ENCODE measurements at regions not wholly inside any gene's neighbourhood (a gene's known extent, or its start where the extent isn't known, plus 50 kb on each side); places are given as distances from the start of the nearest gene placed in this dataset.

GRCh38 chr12:94768398-94769046 lies 118.2 kb upstream of the TMCC3 start:
- no peaks in the 10 kb centered on the region for H3K27me3 ChIP-seq (ENCODE audit: insufficient read depth, low read depth, low read length)
- H3K4me3 ChIP-seq (ENCODE audit: low read length), result no peak overlapping the region
- no peak overlapping the region for H3K27ac ChIP-seq (ENCODE audit: low read length)
- H3K9me2 ChIP-seq (ENCODE audit: insufficient read depth, low read length), result no peaks in the 10 kb centered on the region
- no peaks in the 10 kb centered on the region for H3F3A ChIP-seq (ENCODE audit: insufficient read depth, low read length, poor library complexity, severe bottlenecking)
- no peaks in the 10 kb centered on the region for H4K20me1 ChIP-seq (ENCODE audit: insufficient read depth)
- H3K4me2 ChIP-seq (ENCODE audit: low read length), result no peak overlapping the region
- H2AFZ ChIP-seq (ENCODE audit: low read depth, low read length), result no peak overlapping the region
- TF ChIP-seq EZH2 (IDR thresholded peaks at IDR 0.05; ENCODE audit: borderline replicate concordance, insufficient read depth, low read length, poor library complexity, severe bottlenecking), result no peak
- no peak for TF ChIP-seq RAD21 (conservative IDR thresholded peaks at IDR 0.05)
- no peak for TF ChIP-seq TAF1 (IDR thresholded peaks at IDR 0.05; ENCODE audit: low read depth)
- no peak for TF ChIP-seq SMC3 (conservative IDR thresholded peaks at IDR 0.05; ENCODE audit: poor library complexity)
- no peak for TF ChIP-seq MXI1 (conservative IDR thresholded peaks at IDR 0.05; ENCODE audit: poor library complexity, severe bottlenecking)
- no peak for TF ChIP-seq EP300 (conservative IDR thresholded peaks at IDR 0.05; ENCODE audit: poor library complexity, severe bottlenecking)
- TF ChIP-seq CTCF (IDR thresholded peaks at IDR 0.05; ENCODE audit: poor library complexity, severe bottlenecking), result no peak
- no peak for TF ChIP-seq POLR2AphosphoS5 (IDR thresholded peaks at IDR 0.05)
- TF ChIP-seq REST (IDR thresholded peaks at IDR 0.05; ENCODE audit: borderline replicate concordance), result no peak
- no peak overlapping the region for H3K9ac ChIP-seq (ENCODE audit: low read length)
- no peaks in the 10 kb centered on the region for H3K36me3 ChIP-seq (ENCODE audit: insufficient read depth, low read length)
- H3K9me3 ChIP-seq (ENCODE audit: low read length), result no peaks in the 10 kb centered on the region
- H3K79me2 ChIP-seq (replicated peaks; ENCODE audit: insufficient read depth, low read length), result no peaks in the 10 kb centered on the region

- no peak overlapping the region for H3K4me3 ChIP-seq (ENCODE audit: low read length)
- no peaks in the 10 kb centered on the region for H3K36me3 ChIP-seq (ENCODE audit: insufficient read depth, low read length)
- H3K9me2 ChIP-seq (ENCODE audit: insufficient read depth, low read length), result no peaks in the 10 kb centered on the region
- H3K79me2 ChIP-seq (replicated peaks; ENCODE audit: insufficient read depth, low read length), result no peaks in the 10 kb centered on the region
- H3K9ac ChIP-seq (ENCODE audit: low read length), result no peak overlapping the region
- no peaks in the 10 kb centered on the region for H3K9me3 ChIP-seq (ENCODE audit: low read length)
- TF ChIP-seq POLR2AphosphoS5 (IDR thresholded peaks at IDR 0.05) (no peak), SMC3 (conservative IDR thresholded peaks at IDR 0.05; ENCODE audit: poor library complexity) (no peak), MXI1 (conservative IDR thresholded peaks at IDR 0.05; ENCODE audit: poor library complexity, severe bottlenecking) (no peak), CTCF (IDR thresholded peaks at IDR 0.05; ENCODE audit: poor library complexity, severe bottlenecking) (no peak), TAF1 (IDR thresholded peaks at IDR 0.05; ENCODE audit: low read depth) (no peak), EP300 (conservative IDR thresholded peaks at IDR 0.05; ENCODE audit: poor library complexity, severe bottlenecking) (no peak), RAD21 (conservative IDR thresholded peaks at IDR 0.05) (no peak), EZH2 (IDR thresholded peaks at IDR 0.05; ENCODE audit: borderline replicate concordance, insufficient read depth, low read length, poor library complexity, severe bottlenecking) (no peak), REST (IDR thresholded peaks at IDR 0.05; ENCODE audit: borderline replicate concordance) (no peak)
- H3K27ac ChIP-seq (ENCODE audit: low read length), result no peak overlapping the region
- no peaks in the 10 kb centered on the region for H3K27me3 ChIP-seq (ENCODE audit: insufficient read depth, low read depth, low read length)
- no peaks in the 10 kb centered on the region for H4K20me1 ChIP-seq (ENCODE audit: insufficient read depth)
- no peak overlapping the region for H3K4me2 ChIP-seq (ENCODE audit: low read length)
- H2AFZ ChIP-seq (ENCODE audit: low read depth, low read length), result no peak overlapping the region
- H3F3A ChIP-seq (ENCODE audit: insufficient read depth, low read length, poor library complexity, severe bottlenecking), result no peaks in the 10 kb centered on the region
Observed at GRCh38 chr12:94767956-94768355, 117.6 kb upstream of the TMCC3 start.
